NOMO-1 (cell line): ENCODE measurements at regions not wholly inside any gene's neighbourhood (a gene's known extent, or its start where the extent isn't known, plus 50 kb on each side); places are given as distances from the start of the nearest gene placed in this dataset.

Experiments used
- DNase-seq, 2 experiments: peaks; one replicate each; lab custom pipeline; 2025; ENCODE audit not compliant: unreplicated experiment in 2 of 2; lab: John Stamatoyannopoulos, UW

GRCh38 chr18:61729322-61729721 is 163.5 kb downstream of the RNF152 start:
- DNase-seq, result no peak

GRCh38 chr18:61727241-61728193 is 165.3 kb downstream of the RNF152 start:
- DNase-seq, result no peak

- no peak for DNase-seq
These were observed 168.3 kb downstream of the RNF152 start for GRCh38 chr18:61724532-61724931.

GRCh38 chr18:61722247-61722646 is 170.6 kb downstream of the RNF152 start:
- no peak for DNase-seq

GRCh38 chr18:61720496-61720895 is 172.3 kb downstream of the RNF152 start:
- no peak for DNase-seq

- DNase-seq, result no peak
These were observed 173.1 kb downstream of the RNF152 start for GRCh38 chr18:61719671-61720070.

GRCh38 chr18:61718944-61719343 is 173.9 kb downstream of the RNF152 start:
- no peak for DNase-seq

- no peak for DNase-seq
These were observed 178.4 kb downstream of the RNF152 start for GRCh38 chr18:61714421-61714820.

GRCh38 chr18:61713502-61713901 is 179.3 kb downstream of the RNF152 start:
- DNase-seq, result no peak

GRCh38 chr18:61710082-61710620 is 182.7 kb downstream of the RNF152 start:
- DNase-seq, result no peak

GRCh38 chr18:61706276-61706915 is 186.4 kb downstream of the RNF152 start:
- no peak for DNase-seq

- DNase-seq, result no peak
These were observed 189.3 kb downstream of the RNF152 start for GRCh38 chr18:61703508-61703907.

- DNase-seq, result no peak
These were observed 190.8 kb downstream of the RNF152 start for GRCh38 chr18:61702007-61702406.

GRCh38 chr18:61699397-61700110 is 193.3 kb downstream of the RNF152 start:
- DNase-seq, result no peak

GRCh38 chr18:61697306-61697909 is 195.4 kb downstream of the RNF152 start:
- no peak for DNase-seq

- DNase-seq, result no peak
These were observed 198.6 kb downstream of the RNF152 start for GRCh38 chr18:61694236-61694635.

GRCh38 chr18:61690418-61691138 is 202.2 kb downstream of the RNF152 start:
- no peak for DNase-seq

GRCh38 chr18:61687317-61687716 is 205.5 kb downstream of the RNF152 start:
- DNase-seq, result no peak

GRCh38 chr18:61683856-61684255 is 209.0 kb downstream of the RNF152 start:
- no peak for DNase-seq

- DNase-seq, result no peak
These were observed 211.7 kb downstream of the RNF152 start for GRCh38 chr18:61681065-61681464.
